IMR-90 (cell line): ENCODE measurements at regions not wholly inside any gene's neighbourhood (a gene's known extent, or its start where the extent isn't known, plus 50 kb on each side); places are given as distances from the start of the nearest gene placed in this dataset.
"Not testable (repeated sequence)": the region's sequence is repeated elsewhere in the genome, so short reads cannot be mapped to it uniquely, and the experiment has no call there.

ENCODE experiments used
- ATAC-seq: fragments of 200-7000 bp; cut with Tn5 transposase; 2 replicates; pipeline ENCODE4 v1.9.1; 2020; ENCODE audit warnings: low read depth, mild to moderate bottlenecking, moderate library complexity
- BruUV-seq: library from RNA; stranded (reverse); fragments of 400-500 nt; replicated peaks from 2 replicates; lab custom pipeline; 2021; lab: Mats Ljungman, UMichigan
- CTCF ChIA-PET: fragments of 300-600 bp; formaldehyde crosslinking; extraction: SDS; loops from one replicate; lab custom pipeline; 2021; ENCODE audit warnings: antibody characterized with exemption; lab: Yijun Ruan, JAX
- POLR2A ChIA-PET: fragments of 300-600 bp; sonication (Branson Sonifier 250); formaldehyde crosslinking; loops from one replicate; lab custom pipeline; 2022; ENCODE audit warnings: antibody characterized with exemption; ENCODE audit not compliant: unreplicated experiment; lab: Charles Lee
- DNase-seq: peaks from one replicate; pipeline ENCODE4 v3.0.0; 2013
- H2AFZ ChIP-seq: replicated peaks from 2 replicates; pipeline ENCODE3; 2013; ENCODE audit warnings: low read length, mild to moderate bottlenecking; ENCODE audit not compliant: poor library complexity
- H2AK5ac ChIP-seq: 2 replicates; pipeline ENCODE4 v1.6.1; 2013; ENCODE audit warnings: low read depth, low read length, inconsistent platforms
- H2AK9ac ChIP-seq: replicated peaks from 2 replicates; pipeline ENCODE3; 2013; ENCODE audit warnings: mild to moderate bottlenecking, low read depth, low read length, moderate library complexity; ENCODE audit not compliant: poor library complexity
- H2BK120ac ChIP-seq: 2 replicates; pipeline ENCODE4 v1.6.1; 2013; ENCODE audit warnings: low read depth, low read length, inconsistent platforms
- H2BK15ac ChIP-seq: 3 replicates; pipeline ENCODE4 v1.6.1; 2013; ENCODE audit warnings: low read depth, low read length, inconsistent platforms
- H2BK20ac ChIP-seq: 2 replicates; pipeline ENCODE4 v1.6.1; 2013; ENCODE audit warnings: low read depth, mild to moderate bottlenecking, inconsistent platforms, low read length, moderate library complexity
- H2BK5ac ChIP-seq: 2 replicates; pipeline ENCODE4 v1.6.1; 2013; ENCODE audit warnings: mild to moderate bottlenecking, low read depth, low read length, inconsistent platforms; ENCODE audit not compliant: poor library complexity, severe bottlenecking
- H3K14ac ChIP-seq: replicated peaks from 2 replicates; pipeline ENCODE4 v1.6.1; 2013; ENCODE audit warnings: low read depth, low read length, inconsistent platforms
- H3K18ac ChIP-seq: 2 replicates; pipeline ENCODE4 v1.6.1; 2013; ENCODE audit warnings: low read depth, low read length, control low read depth
- H3K23ac ChIP-seq: 2 replicates; pipeline ENCODE4 v1.6.1; 2013; ENCODE audit warnings: low read depth, low read length, inconsistent platforms
- H3K27ac ChIP-seq: 2 replicates; pipeline ENCODE4 v1.5.1; 2013; ENCODE audit warnings: mild to moderate bottlenecking, control low read depth, low read length; ENCODE audit not compliant: insufficient read depth
- H3K27me3 ChIP-seq: 2 replicates; pipeline ENCODE4 v1.6.1; 2013; ENCODE audit warnings: low read length; ENCODE audit not compliant: control insufficient read depth, insufficient read depth
- H3K36me3 ChIP-seq: 2 replicates; pipeline ENCODE4 v1.6.1; 2013; ENCODE audit warnings: low read length, mixed read lengths; ENCODE audit not compliant: control insufficient read depth, insufficient read depth
- H3K4ac ChIP-seq: 2 replicates; pipeline ENCODE4 v1.6.1; 2013; ENCODE audit warnings: low read depth, low read length, inconsistent platforms
- H3K4me1 ChIP-seq: 2 replicates; pipeline ENCODE4 v1.6.1; 2013; ENCODE audit warnings: low read length, mixed read lengths; ENCODE audit not compliant: control insufficient read depth, insufficient read depth
- H3K4me2 ChIP-seq: 2 replicates; pipeline ENCODE4 v1.6.1; 2013; ENCODE audit warnings: low read depth, mild to moderate bottlenecking, control low read depth, low read length, moderate library complexity
- H3K4me3 ChIP-seq: 2 replicates; pipeline ENCODE4 v1.5.1; 2013; ENCODE audit warnings: low read depth, mild to moderate bottlenecking, control low read depth, low read length, moderate library complexity; ENCODE audit not compliant: insufficient read depth
- H3K56ac ChIP-seq: 2 replicates; pipeline ENCODE4 v1.6.1; 2013; ENCODE audit warnings: low read length, inconsistent platforms; ENCODE audit not compliant: insufficient read depth; ENCODE audit errors: extremely low read depth
- H3K79me1 ChIP-seq, 2 experiments: 2 replicates each; pipeline ENCODE4 v1.6.1; 2013; ENCODE audit warnings: low read length in 2 of 2, inconsistent platforms in 1 of 2, low read depth in 1 of 2
- H3K9ac ChIP-seq: 2 replicates; pipeline ENCODE4 v1.6.1; 2013; ENCODE audit warnings: low read depth, low read length, control low read depth
- H3K9me1 ChIP-seq: 2 replicates; pipeline ENCODE4 v1.6.1; 2013; ENCODE audit warnings: low read length, inconsistent platforms; ENCODE audit not compliant: insufficient read depth
- H3K9me3 ChIP-seq: 2 replicates; pipeline ENCODE4 v1.6.1; 2013; ENCODE audit warnings: low read length; ENCODE audit not compliant: control insufficient read depth, insufficient read depth
- H4K20me1 ChIP-seq: 2 replicates; pipeline ENCODE4 v1.6.1; 2013; ENCODE audit warnings: low read length, inconsistent platforms; ENCODE audit not compliant: insufficient read depth
- H4K5ac ChIP-seq: 2 replicates; pipeline ENCODE4 v1.6.1; 2013; ENCODE audit warnings: mild to moderate bottlenecking, low read depth, low read length, control low read depth
- H4K8ac ChIP-seq, 2 experiments: 2 replicates each; pipeline ENCODE4 v1.6.1; 2013; ENCODE audit warnings: low read depth in 2 of 2, low read length in 2 of 2, control low read depth in 1 of 2, inconsistent platforms in 1 of 2
- H4K91ac ChIP-seq: 2 replicates; pipeline ENCODE4 v1.6.1; 2013; ENCODE audit warnings: low read depth, low read length, inconsistent platforms; ENCODE audit not compliant: insufficient read depth
- WGBS, 2 experiments: methylation state at CpG; one replicate each; pipeline versions ENCODE4 v1.1.5 to v1.1.7; 2013; ENCODE audit warnings: missing lambda C conversion rate in 2 of 2; ENCODE audit not compliant: insufficient read length in 1 of 2; ENCODE audit errors: extremely low coverage in 2 of 2; 5-methylcytosine and 5-hydroxymethylcytosine counted together
- dilution Hi-C: fragments of 300-500 bp; cut with HindIII; formaldehyde crosslinking; loops from one replicate; pipeline ENCODE4 v1.14.3; 2018; ENCODE audit warnings: low sequenced_read_pairs; ENCODE audit not compliant: unreplicated experiment
- in situ Hi-C: fragments of 300-500 bp; cut with MboI; formaldehyde crosslinking; loops from 3 replicates; pipeline ENCODE4 v1.14.3; 2019; ENCODE audit warnings: low sequenced_read_pairs, inconsistent platforms, mixed read lengths
- intact Hi-C: fragments of 100-400 bp; cut with micrococcal nuclease; formaldehyde crosslinking; loops from 2 replicates; pipeline ENCODE4 v1.10.0; 2022

DNA sequence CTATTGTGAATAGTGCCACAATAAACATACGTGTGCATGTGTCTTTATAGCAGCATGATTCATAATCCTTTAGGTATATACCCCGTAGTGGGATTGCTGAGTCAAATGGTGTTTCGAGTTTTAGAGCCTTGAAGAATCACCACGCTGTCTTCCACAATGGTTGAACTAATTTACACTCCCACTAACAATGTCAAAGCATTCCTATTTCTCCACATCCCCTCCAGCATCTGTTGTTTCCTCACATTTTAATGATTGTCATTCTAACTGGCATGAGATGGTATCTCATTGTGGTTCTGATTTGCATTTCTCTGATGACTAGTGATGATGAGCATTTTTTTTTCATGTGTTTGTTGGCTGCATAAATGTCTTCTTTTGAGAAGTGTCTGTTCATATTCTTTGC lies 110.4 kb upstream of the RGS1 start:
- H3K79me1 ChIP-seq, H3K9me3 ChIP-seq, H3K23ac ChIP-seq, H3K4me1 ChIP-seq, H3K4ac ChIP-seq, ATAC-seq, H3K36me3 ChIP-seq, H3K4me2 ChIP-seq, CTCF ChIA-PET, H3K9me1 ChIP-seq, H4K5ac ChIP-seq, H2AK9ac ChIP-seq, H3K9ac ChIP-seq, H3K56ac ChIP-seq, H3K14ac ChIP-seq, H3K27ac ChIP-seq, in situ Hi-C loops, H2AK5ac ChIP-seq, H3K27me3 ChIP-seq, H2BK120ac ChIP-seq, dilution Hi-C loops, DNase-seq, BruUV-seq, H3K4me3 ChIP-seq, H2BK20ac ChIP-seq, H4K8ac ChIP-seq, H4K91ac ChIP-seq, intact Hi-C loops, H4K20me1 ChIP-seq, H2AFZ ChIP-seq, H2BK15ac ChIP-seq, H2BK5ac ChIP-seq, POLR2A ChIA-PET, H3K18ac ChIP-seq: not testable (repeated sequence)
- WGBS, 2 experiments = no CpG with 5 or more reads among the region's 4 CpGs
